Naive thymus-derived CD4-positive, alpha-beta T cell (primary cell): ENCODE measurements at regions not wholly inside any gene's neighbourhood (a gene's known extent, or its start where the extent isn't known, plus 50 kb on each side); places are given as distances from the start of the nearest gene placed in this dataset.
A peak's percentile ranks its signal among the peaks of the same experiment; 100 is the strongest.
"Not testable (repeated sequence)": the region's sequence is repeated elsewhere in the genome, so short reads cannot be mapped to it uniquely, and the experiment has no call there.

Experiments used
- ATAC-seq: fragments of 150-1000 bp; cut with Tn5 transposase; 2 replicates; pipeline ENCODE4 v1.10.0; 2021; ENCODE audit warnings: mild to moderate bottlenecking, moderate library complexity
- CTCF ChIA-PET: fragments of 350-600 bp; sonication (Branson Sonifier 250); formaldehyde crosslinking; loops from one replicate; lab custom pipeline; 2021; ENCODE audit warnings: antibody characterized with exemption; lab: Charles Lee
- POLR2A ChIA-PET: fragments of 350-600 bp; sonication (Branson Sonifier 250); formaldehyde crosslinking; loops from one replicate; lab custom pipeline; 2021; ENCODE audit warnings: antibody characterized with exemption, inconsistent platforms; lab: Charles Lee
- DNase-seq, 9 donors: peaks; one replicate each; pipeline versions ENCODE4 v3.0.0 to v3.0.0-alpha.2; 2020 to 2022; ENCODE audit warnings: mixed read lengths in 1 of 9
- H3K27ac ChIP-seq: one replicate; pipeline ENCODE4 v1.7.0; 2013; ENCODE audit warnings: mild to moderate bottlenecking, low read depth, low read length, moderate library complexity
- H3K27me3 ChIP-seq, 2 donors: one replicate each; pipeline ENCODE4 v1.7.0; 2013; ENCODE audit warnings: low read length in 2 of 2, mild to moderate bottlenecking in 2 of 2, moderate library complexity in 2 of 2; ENCODE audit not compliant: control insufficient read depth in 2 of 2, insufficient read depth in 2 of 2
- H3K36me3 ChIP-seq, 3 experiments: 1 replicate in 2 of 3; 2 replicates in 1 of 3; pipeline ENCODE4 v1.7.0; 2013; ENCODE audit warnings: low read length in 3 of 3, mild to moderate bottlenecking in 3 of 3, moderate library complexity in 1 of 3; ENCODE audit not compliant: insufficient read depth in 3 of 3, control insufficient read depth in 2 of 3
- H3K4me1 ChIP-seq, 2 donors: one replicate each; pipeline ENCODE4 v1.7.0; 2013; ENCODE audit warnings: low read length in 2 of 2, mild to moderate bottlenecking in 2 of 2, moderate library complexity in 1 of 2; ENCODE audit not compliant: control insufficient read depth in 2 of 2, insufficient read depth in 2 of 2
- H3K4me3 ChIP-seq: 2 replicates; pipeline ENCODE4 v1.7.0; 2013; ENCODE audit warnings: mild to moderate bottlenecking, low read length
- H3K9me3 ChIP-seq, 3 experiments: 1 replicate in 2 of 3; 2 replicates in 1 of 3; pipeline ENCODE4 v1.7.0; 2013; ENCODE audit warnings: low read length in 3 of 3; ENCODE audit not compliant: control insufficient read depth in 2 of 3
- H3K27ac Mint-ChIP-seq, 9 donors: one replicate each; pipeline ENCODE4 v1.8.0; 2020 to 2022; ENCODE audit warnings: mixed read lengths in 9 of 9, mild to moderate bottlenecking in 8 of 9, moderate library complexity in 5 of 9, inconsistent platforms in 2 of 9
- H3K27me3 Mint-ChIP-seq, 5 donors: one replicate each; pipeline ENCODE4 v1.8.0; 2021 to 2022; ENCODE audit warnings: mixed read lengths in 5 of 5, mild to moderate bottlenecking in 1 of 5
- H3K36me3 Mint-ChIP-seq, 5 donors: one replicate each; pipeline ENCODE4 v1.8.0; 2020 to 2022; ENCODE audit warnings: mixed read lengths in 5 of 5, mild to moderate bottlenecking in 3 of 5, inconsistent platforms in 1 of 5
- H3K4me1 Mint-ChIP-seq, 7 donors: one replicate each; pipeline ENCODE4 v1.8.0; 2020 to 2022; ENCODE audit warnings: mixed read lengths in 7 of 7, mild to moderate bottlenecking in 3 of 7, inconsistent platforms in 1 of 7
- H3K4me3 Mint-ChIP-seq, 10 donors: one replicate each; pipeline ENCODE4 v1.8.0; 2020 to 2022; ENCODE audit warnings: mild to moderate bottlenecking in 10 of 10, mixed read lengths in 10 of 10, moderate library complexity in 6 of 10, inconsistent platforms in 2 of 10
- H3K9me3 Mint-ChIP-seq, 11 donors: one replicate each; pipeline ENCODE4 v1.8.0; 2020 to 2022; ENCODE audit warnings: mixed read lengths in 11 of 11, mild to moderate bottlenecking in 4 of 11, inconsistent platforms in 1 of 11, moderate library complexity in 1 of 11
- intact Hi-C, 2 donors: fragments of 100-400 bp; cut with micrococcal nuclease; formaldehyde crosslinking; loops; one replicate each; pipeline ENCODE4 v1.15.1; 2023

- peak overlapping the region in 1 of 9 donors; percentile 1 for H3K27ac Mint-ChIP-seq
- H3K4me3 Mint-ChIP-seq, ATAC-seq, H3K36me3 ChIP-seq, H3K9me3 ChIP-seq, H3K27ac ChIP-seq, H3K36me3 Mint-ChIP-seq, H3K4me1 Mint-ChIP-seq, POLR2A ChIA-PET, H3K9me3 Mint-ChIP-seq, DNase-seq, H3K27me3 ChIP-seq, H3K4me1 ChIP-seq, intact Hi-C loops, CTCF ChIA-PET, H3K4me3 ChIP-seq: not testable (repeated sequence)
- peaks cover 0 to 11% (median 4%) of the 10 kb centered on the region in 5 donors for H3K27me3 Mint-ChIP-seq
Measured at GRCh38 chr5:1731855-1732237, 67.8 kb downstream of the MRPL36 start.

GRCh38 chr5:1731091-1731639, 68.5 kb downstream of the MRPL36 start:
- Histone ChIP-seq H3K4me1 (no peaks in the 10 kb centered on the region), H3K27ac (no peak overlapping the region), H3K27me3 (no peaks in the 10 kb centered on the region), H3K4me3 (no peak overlapping the region), H3K9me3 (no peaks in the 10 kb centered on the region), H3K36me3 (no peaks in the 10 kb centered on the region)
- peak in 1 of 9 donors; percentile 13 for DNase-seq
- H3K27me3 Mint-ChIP-seq = peaks cover 0 to 11% (median 0%) of the 10 kb centered on the region in 5 donors
- POLR2A ChIA-PET = no interaction called here
- peaks cover 0 to 1% (median 0%) of the 10 kb centered on the region in 7 donors for H3K4me1 Mint-ChIP-seq
- intact Hi-C loops = no loop called here
- H3K36me3 Mint-ChIP-seq = no peaks in the 10 kb centered on the region
- H3K27ac Mint-ChIP-seq = no peak overlapping the region
- no peaks in the 10 kb centered on the region for H3K9me3 Mint-ChIP-seq
- CTCF ChIA-PET = no interaction called here
- no peak overlapping the region for H3K4me3 Mint-ChIP-seq
- ATAC-seq = no peak

- Mint-ChIP-seq H3K27ac (no peak overlapping the region), H3K27me3 (peaks cover 0 to 17% (median 0%) of the 10 kb centered on the region in 5 donors), H3K36me3 (no peaks in the 10 kb centered on the region), H3K4me3 (no peak overlapping the region), H3K4me1 (peaks cover 0 to 7% (median 0%) of the 10 kb centered on the region in 7 donors), H3K9me3 (no peaks in the 10 kb centered on the region)
- Histone ChIP-seq H3K27me3 (no peaks in the 10 kb centered on the region), H3K27ac (no peak overlapping the region), H3K4me3 (no peak overlapping the region), H3K4me1 (no peaks in the 10 kb centered on the region), H3K9me3 (no peaks in the 10 kb centered on the region), H3K36me3 (no peaks in the 10 kb centered on the region)
- no peak for ATAC-seq
- peak in 1 of 9 donors; percentile 11 for DNase-seq
- intact Hi-C loops = no loop called here
- ChIA-PET POLR2A (no interaction called here), CTCF (no interaction called here)
Measured at GRCh38 chr5:1730487-1730847, 69.2 kb downstream of the MRPL36 start.

- no peak overlapping the region for H3K27ac Mint-ChIP-seq
- intact Hi-C loops = no loop called here
- ChIA-PET CTCF (no interaction called here), POLR2A (no interaction called here)
- H3K36me3 ChIP-seq = no peaks in the 10 kb centered on the region
- no peaks in the 10 kb centered on the region for H3K36me3 Mint-ChIP-seq
- no peak overlapping the region for H3K27ac ChIP-seq
- H3K4me1 Mint-ChIP-seq = peaks cover 0 to 7% (median 0%) of the 10 kb centered on the region in 7 donors
- peaks cover 0 to 18% (median 0%) of the 10 kb centered on the region in 5 donors for H3K27me3 Mint-ChIP-seq
- no peak overlapping the region for H3K4me3 ChIP-seq
- no peak overlapping the region for H3K4me3 Mint-ChIP-seq
- peak in 1 of 9 donors; percentile 17 for DNase-seq
- ATAC-seq = no peak
- no peaks in the 10 kb centered on the region for H3K9me3 Mint-ChIP-seq
- H3K4me1 ChIP-seq = no peaks in the 10 kb centered on the region
- no peaks in the 10 kb centered on the region for H3K27me3 ChIP-seq
- no peaks in the 10 kb centered on the region for H3K9me3 ChIP-seq
Measured at GRCh38 chr5:1729641-1730486, 69.8 kb downstream of the MRPL36 start.

GRCh38 chr5:1728846-1729245, 70.8 kb downstream of the MRPL36 start:
- H3K36me3 Mint-ChIP-seq = no peaks in the 10 kb centered on the region
- Histone ChIP-seq H3K27me3 (no peaks in the 10 kb centered on the region), H3K4me3 (no peak overlapping the region), H3K4me1 (no peaks in the 10 kb centered on the region), H3K27ac (no peak overlapping the region), H3K36me3 (no peaks in the 10 kb centered on the region), H3K9me3 (no peaks in the 10 kb centered on the region)
- ChIA-PET POLR2A (no interaction called here), CTCF (no interaction called here)
- no peak overlapping the region for H3K27ac Mint-ChIP-seq
- ATAC-seq = no peak
- peak in 1 of 9 donors; percentile 14 for DNase-seq
- no peak overlapping the region for H3K4me3 Mint-ChIP-seq
- no peaks in the 10 kb centered on the region for H3K9me3 Mint-ChIP-seq
- H3K4me1 Mint-ChIP-seq = peaks cover 0 to 7% (median 0%) of the 10 kb centered on the region in 7 donors
- intact Hi-C loops = no loop called here
- peaks cover 0 to 19% (median 0%) of the 10 kb centered on the region in 5 donors for H3K27me3 Mint-ChIP-seq

- H3K4me3 Mint-ChIP-seq = no peak overlapping the region
- Histone ChIP-seq H3K9me3 (no peaks in the 10 kb centered on the region), H3K4me1 (no peaks in the 10 kb centered on the region), H3K36me3 (no peaks in the 10 kb centered on the region), H3K27ac (no peak overlapping the region), H3K27me3 (no peaks in the 10 kb centered on the region), H3K4me3 (no peak overlapping the region)
- ChIA-PET POLR2A (no interaction called here), CTCF (no interaction called here)
- H3K27ac Mint-ChIP-seq = no peak overlapping the region
- no peaks in the 10 kb centered on the region for H3K36me3 Mint-ChIP-seq
- peaks cover 0 to 27% (median 2%) of the 10 kb centered on the region in 5 donors for H3K27me3 Mint-ChIP-seq
- DNase-seq = peak in 1 of 9 donors; percentile 14
- intact Hi-C loops = no loop called here
- no peak for ATAC-seq
- no peaks in the 10 kb centered on the region for H3K9me3 Mint-ChIP-seq
- peaks cover 0 to 7% (median 0%) of the 10 kb centered on the region in 7 donors for H3K4me1 Mint-ChIP-seq
Measured at GRCh38 chr5:1727571-1727970, 72.1 kb downstream of the MRPL36 start.

- H3K27me3 ChIP-seq = no peaks in the 10 kb centered on the region
- peak in 1 of 9 donors; percentile 12 for DNase-seq
- no peaks in the 10 kb centered on the region for H3K9me3 ChIP-seq
- POLR2A ChIA-PET = no interaction called here
- Mint-ChIP-seq H3K36me3 (no peaks in the 10 kb centered on the region), H3K27me3 (peaks cover 0 to 27% (median 2%) of the 10 kb centered on the region in 5 donors), H3K4me1 (peaks cover 0 to 7% (median 0%) of the 10 kb centered on the region in 7 donors), H3K27ac (no peak overlapping the region), H3K9me3 (no peaks in the 10 kb centered on the region), H3K4me3 (no peak overlapping the region)
- no peak overlapping the region for H3K27ac ChIP-seq
- no peak for ATAC-seq
- H3K4me1 ChIP-seq = no peaks in the 10 kb centered on the region
- no peaks in the 10 kb centered on the region for H3K36me3 ChIP-seq
- CTCF ChIA-PET = no interaction called here
- intact Hi-C loops = no loop called here
- no peak overlapping the region for H3K4me3 ChIP-seq
Measured at GRCh38 chr5:1726956-1727355, 72.7 kb downstream of the MRPL36 start.
